Suprapubic skin (tissue), 4 donors: ENCODE measurements at regions not wholly inside any gene's neighbourhood (a gene's known extent, or its start where the extent isn't known, plus 50 kb on each side); places are given as distances from the start of the nearest gene placed in this dataset.

ENCODE experiments used
- CTCF ChIP-seq, 2 donors: fragments of 200-600 bp in 1 of 2; fragments of 450-650 bp in 1 of 2; sonication (generic) in 1 of 2; IDR thresholded peaks; one replicate each; pipeline ENCODE4 v1.5.1; 2016 to 2019; ENCODE audit warnings: antibody characterized with exemption in 2 of 2, mild to moderate bottlenecking in 1 of 2, moderate library complexity in 1 of 2
- EP300 ChIP-seq: sonication (generic); formaldehyde crosslinking; IDR thresholded peaks from one replicate; pipeline ENCODE4 v1.6.1; 2017; ENCODE audit warnings: antibody characterized with exemption
- POLR2A ChIP-seq, 2 donors: fragments of 450-650 bp; IDR thresholded peaks; one replicate each; pipeline ENCODE4 v1.6.1; 2017; ENCODE audit warnings: antibody characterized with exemption in 2 of 2, mild to moderate bottlenecking in 2 of 2, moderate library complexity in 2 of 2
- POLR2AphosphoS5 ChIP-seq, 3 donors: sonication (generic); formaldehyde crosslinking; IDR thresholded peaks; one replicate each; pipeline ENCODE4 v1.6.1; 2017; ENCODE audit warnings: antibody characterized with exemption in 3 of 3

DNA sequence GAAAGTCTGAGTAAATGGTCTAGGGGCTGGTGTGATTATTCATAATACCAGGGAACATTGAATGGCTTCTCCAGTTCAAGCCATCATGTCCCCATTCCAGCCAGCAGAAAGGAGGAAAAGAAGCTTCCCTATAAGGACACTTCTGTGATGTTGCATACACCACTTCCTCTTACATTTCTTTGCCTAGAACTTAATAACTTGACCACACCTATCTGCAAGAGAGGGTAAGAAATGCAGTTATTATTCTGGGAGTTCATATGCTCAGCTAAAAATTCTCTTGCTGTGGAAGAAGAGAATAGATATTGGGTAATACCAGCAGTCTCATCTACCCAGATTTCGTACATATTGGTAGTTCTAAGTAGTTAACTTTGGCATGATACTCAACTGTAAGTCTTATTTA, 166.1 kb downstream of the SLC28A3 start:
- TF ChIP-seq CTCF (IDR thresholded peaks at IDR 0.05) (no peak), EP300 (no peak), POLR2A (IDR thresholded peaks at IDR 0.05) (no peak), POLR2AphosphoS5 (IDR thresholded peaks at IDR 0.05) (no peak)
